ACC112 (cell line): ENCODE measurements at regions not wholly inside any gene's neighbourhood (a gene's known extent, or its start where the extent isn't known, plus 50 kb on each side); places are given as distances from the start of the nearest gene placed in this dataset.

Experiments used
- H2AFZ ChIP-seq: fragments of 200-600 bp; sonication (generic); one replicate; pipeline ENCODE4 v1.6.0; 2017; ENCODE audit warnings: antibody characterized with exemption, low read length; ENCODE audit not compliant: unreplicated experiment
- H3K27ac ChIP-seq: fragments of 200-600 bp; sonication (generic); 2 replicates; pipeline ENCODE4 v1.5.1; 2014; ENCODE audit warnings: low read depth, mild to moderate bottlenecking, antibody characterized with exemption, low read length, moderate library complexity
- H3K27me3 ChIP-seq: fragments of 200-600 bp; sonication (generic); 2 replicates; pipeline ENCODE4 v1.6.1; 2014; ENCODE audit warnings: mild to moderate bottlenecking, antibody characterized with exemption, low read length, moderate library complexity, mixed read lengths; ENCODE audit not compliant: insufficient read depth
- H3K36me3 ChIP-seq: fragments of 200-600 bp; sonication (generic); 2 replicates; pipeline ENCODE4 v1.6.1; 2016; ENCODE audit warnings: mild to moderate bottlenecking, antibody characterized with exemption, low read length, moderate library complexity, mixed read lengths; ENCODE audit not compliant: insufficient read depth
- H3K4me1 ChIP-seq: fragments of 200-600 bp; sonication (generic); one replicate; pipeline ENCODE4 v1.6.1; 2016; ENCODE audit warnings: low read length, mixed read lengths; ENCODE audit not compliant: insufficient read depth, unreplicated experiment, control insufficient read depth
- H3K4me3 ChIP-seq: fragments of 200-600 bp; sonication (generic); 2 replicates; pipeline ENCODE4 v1.5.1; 2014; ENCODE audit warnings: mild to moderate bottlenecking, low read depth, low read length
- H3K79me2 ChIP-seq: fragments of 200-600 bp; sonication (generic); one replicate; pipeline ENCODE4 v1.6.0; 2016; ENCODE audit warnings: low read length; ENCODE audit not compliant: control insufficient read depth, unreplicated experiment, insufficient read depth

DNA sequence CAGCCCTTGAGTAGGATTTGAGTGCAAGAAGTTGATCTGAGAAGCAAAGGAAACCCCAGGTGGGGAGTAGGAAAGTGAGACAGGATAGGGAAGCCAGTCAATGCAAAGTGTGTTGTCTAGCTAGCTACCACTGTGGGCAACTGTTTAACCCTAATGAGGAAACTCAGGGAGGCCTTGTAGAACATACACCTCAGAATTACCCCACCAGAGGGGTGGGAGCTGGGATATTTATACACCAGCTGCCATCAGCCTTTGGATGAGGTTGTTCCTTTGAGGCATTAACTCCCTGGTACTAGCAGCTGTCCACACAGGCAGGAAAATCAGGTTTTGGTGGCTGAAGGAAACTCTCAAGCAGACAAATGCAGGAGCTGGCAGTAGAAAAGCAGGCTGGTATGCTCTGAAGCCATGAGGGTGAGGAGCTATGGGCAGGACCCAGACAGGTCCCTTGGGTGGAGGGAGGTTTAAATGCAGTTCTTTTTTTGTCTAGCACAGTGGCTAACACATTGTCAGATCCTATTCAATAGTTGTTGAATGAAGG is 60.1 kb upstream of the ARID5B start:
- H3K27ac ChIP-seq = no peak overlapping the region
- no peaks in the 10 kb centered on the region for H3K27me3 ChIP-seq
- H3K79me2 ChIP-seq = no peaks in the 10 kb centered on the region
- no peaks in the 10 kb centered on the region for H3K36me3 ChIP-seq
- no peak overlapping the region for H3K4me3 ChIP-seq
- no peak overlapping the region for H2AFZ ChIP-seq
- peaks cover 32% of the 10 kb centered on the region for H3K4me1 ChIP-seq

GRCh38 chr10:61842755-61843497 is 58.6 kb upstream of the ARID5B start:
- peaks cover 23% of the 10 kb centered on the region for H3K4me1 ChIP-seq
- H3K36me3 ChIP-seq = no peaks in the 10 kb centered on the region
- peak overlapping the region; percentile 33 for H3K27ac ChIP-seq
- H3K4me3 ChIP-seq = no peak overlapping the region
- H3K79me2 ChIP-seq = no peaks in the 10 kb centered on the region
- H2AFZ ChIP-seq = no peak overlapping the region
- H3K27me3 ChIP-seq = no peaks in the 10 kb centered on the region

DNA sequence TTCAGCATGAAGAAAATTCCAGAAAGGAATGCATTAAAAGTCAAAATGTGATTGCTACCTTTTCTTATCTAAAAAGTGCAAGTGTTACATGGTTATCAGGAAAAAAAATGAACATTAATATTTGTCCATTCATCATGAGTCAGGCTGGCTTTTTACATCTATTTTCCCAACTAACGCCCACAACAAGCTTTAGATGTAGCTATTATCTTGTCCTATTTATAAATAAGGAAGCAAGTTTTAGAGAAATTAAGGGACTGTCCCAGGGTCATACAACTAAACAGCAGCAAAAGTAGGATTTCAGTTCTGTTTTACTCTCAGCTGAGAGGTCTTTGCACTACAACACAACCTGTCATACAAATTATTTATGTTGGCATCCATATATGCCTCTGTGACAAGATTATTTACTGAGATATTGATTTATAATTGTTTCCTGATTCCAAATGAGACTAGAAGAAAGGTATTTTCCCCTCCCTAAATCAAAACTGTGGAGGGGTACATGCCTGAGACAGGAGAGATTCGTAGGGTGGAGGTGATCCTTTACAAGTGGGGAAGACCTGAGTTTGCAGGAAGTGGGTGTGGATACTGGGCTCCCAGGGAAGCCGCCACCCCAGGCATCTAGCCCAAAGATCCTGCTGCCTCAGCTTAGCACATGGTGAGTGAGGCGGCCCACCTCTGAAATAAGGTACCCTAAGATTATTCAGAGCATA is 57.2 kb upstream of the ARID5B start:
- Histone ChIP-seq H3K36me3 (no peaks in the 10 kb centered on the region), H3K27ac (no peak overlapping the region), H3K27me3 (no peaks in the 10 kb centered on the region), H3K4me1 (peaks cover 19% of the 10 kb centered on the region), H3K4me3 (no peak overlapping the region), H2AFZ (no peak overlapping the region), H3K79me2 (no peaks in the 10 kb centered on the region)

- Histone ChIP-seq H3K36me3 (no peaks in the 10 kb centered on the region), H2AFZ (no peak overlapping the region), H3K27me3 (no peaks in the 10 kb centered on the region), H3K79me2 (no peaks in the 10 kb centered on the region), H3K4me1 (peaks cover 19% of the 10 kb centered on the region), H3K4me3 (no peak overlapping the region), H3K27ac (no peak overlapping the region)
These were observed 56.1 kb upstream of the ARID5B start for GRCh38 chr10:61845196-61845949.

DNA sequence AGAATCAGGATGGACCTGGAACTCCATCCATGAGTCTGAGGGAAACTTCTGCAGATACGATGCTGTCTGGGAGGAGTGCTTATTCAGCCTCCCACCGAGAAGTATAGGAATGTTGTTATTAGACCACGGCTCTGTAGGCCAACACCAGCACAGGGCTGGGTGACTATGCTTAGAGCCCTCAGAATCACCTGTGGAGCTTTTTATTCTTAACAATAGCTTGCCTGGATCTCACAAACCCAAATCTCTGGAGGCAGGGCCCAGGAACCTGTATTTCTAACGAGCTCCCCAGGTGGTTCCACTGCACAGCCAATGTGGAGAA is 55.6 kb upstream of the ARID5B start:
- Histone ChIP-seq H3K27ac (no peak overlapping the region), H3K4me3 (no peak overlapping the region), H2AFZ (no peak overlapping the region)

GRCh38 chr10:61846370-61847031 is 55.0 kb upstream of the ARID5B start:
- no peaks in the 10 kb centered on the region for H3K79me2 ChIP-seq
- H3K27me3 ChIP-seq = no peaks in the 10 kb centered on the region
- H3K27ac ChIP-seq = no peak overlapping the region
- H3K4me3 ChIP-seq = no peak overlapping the region
- no peaks in the 10 kb centered on the region for H3K36me3 ChIP-seq
- no peak overlapping the region for H2AFZ ChIP-seq
- H3K4me1 ChIP-seq = peaks cover 19% of the 10 kb centered on the region

More for the DNA sequence above, 55.6 kb upstream of the ARID5B start:
- H3K36me3 ChIP-seq = no peaks in the 10 kb centered on the region
- no peaks in the 10 kb centered on the region for H3K79me2 ChIP-seq
- H3K4me1 ChIP-seq = peaks cover 19% of the 10 kb centered on the region
- no peaks in the 10 kb centered on the region for H3K27me3 ChIP-seq

DNA sequence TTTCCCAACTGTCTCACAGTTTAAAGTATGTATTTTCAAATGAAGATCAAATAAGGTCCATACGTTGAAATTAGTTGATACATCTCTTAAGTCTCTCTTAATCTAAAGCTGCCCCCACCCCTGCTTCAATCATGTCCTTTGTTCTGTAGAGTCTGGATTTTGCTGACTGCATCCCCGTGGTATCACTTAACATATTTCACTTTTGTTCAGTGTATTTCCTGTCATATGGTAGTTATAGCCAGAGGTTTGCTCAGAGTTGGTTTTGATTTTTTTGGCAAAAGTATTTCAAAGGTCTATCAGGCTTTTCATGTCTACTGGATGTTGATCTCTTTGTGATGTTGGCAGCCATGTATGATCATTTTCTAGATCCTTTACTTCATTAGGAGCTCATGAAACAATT is 54.4 kb upstream of the ARID5B start:
- Histone ChIP-seq H3K79me2 (no peaks in the 10 kb centered on the region), H3K36me3 (no peaks in the 10 kb centered on the region), H3K4me1 (peaks cover 19% of the 10 kb centered on the region), H3K4me3 (no peak overlapping the region), H3K27ac (no peak overlapping the region), H3K27me3 (no peaks in the 10 kb centered on the region), H2AFZ (no peak overlapping the region)

DNA sequence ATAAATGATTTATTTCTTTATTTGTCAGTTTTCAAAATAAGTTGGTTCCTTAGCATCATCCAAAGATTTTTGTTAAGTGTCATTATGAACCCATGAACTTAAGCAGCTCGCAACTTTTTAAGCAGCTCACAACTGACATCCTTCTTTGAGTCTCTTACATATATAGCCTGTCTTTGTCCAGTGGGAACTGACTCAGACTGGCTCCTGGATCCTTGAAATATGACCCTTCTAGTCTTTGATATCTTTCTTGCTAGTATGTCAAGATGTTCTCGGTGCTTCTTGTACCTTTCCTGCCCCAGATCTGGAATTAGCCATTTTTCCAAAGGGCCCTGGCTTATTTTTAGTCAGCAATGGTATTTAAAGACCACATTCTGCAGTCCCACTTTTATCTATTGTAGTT is 53.9 kb upstream of the ARID5B start:
- no peak overlapping the region for H2AFZ ChIP-seq
- no peaks in the 10 kb centered on the region for H3K79me2 ChIP-seq
- H3K36me3 ChIP-seq = no peaks in the 10 kb centered on the region
- peaks cover 16% of the 10 kb centered on the region for H3K4me1 ChIP-seq
- H3K27me3 ChIP-seq = no peaks in the 10 kb centered on the region
- H3K27ac ChIP-seq = no peak overlapping the region
- H3K4me3 ChIP-seq = no peak overlapping the region

- Histone ChIP-seq H3K79me2 (no peaks in the 10 kb centered on the region), H3K27me3 (no peaks in the 10 kb centered on the region), H2AFZ (no peak overlapping the region), H3K36me3 (no peaks in the 10 kb centered on the region), H3K4me1 (no peaks in the 10 kb centered on the region), H3K27ac (no peak overlapping the region), H3K4me3 (no peak overlapping the region)
These were observed 51.1 kb upstream of the ARID5B start for GRCh38 chr10:61850376-61850775.
